GM12878 (cell line): ENCODE measurements at regions not wholly inside any gene's neighbourhood (a gene's known extent, or its start where the extent isn't known, plus 50 kb on each side); places are given as distances from the start of the nearest gene placed in this dataset.

Source experiments
- ATAC-seq: fragments of 200-7000 bp; cut with Tn5 transposase; 3 replicates; pipeline ENCODE4 v1.9.1; 2020; ENCODE audit warnings: mild to moderate bottlenecking, moderate library complexity
- BruUV-seq: library from RNA; stranded (reverse); fragments of 400-500 nt; replicated peaks from 2 replicates; lab custom pipeline; 2021; lab: Mats Ljungman, UMichigan
- CTCF ChIA-PET: fragments of 300-600 bp; sonication (Branson Sonifier 250); formaldehyde crosslinking; extraction: SDS; loops from one replicate; lab custom pipeline; 2021; ENCODE audit warnings: inconsistent platforms; lab: Yijun Ruan, JAX
- POLR2A ChIA-PET: fragments of 350-600 bp; formaldehyde crosslinking; extraction: SDS; loops from one replicate; lab custom pipeline; 2021; ENCODE audit warnings: inconsistent platforms; lab: Charles Lee
- RAD21 ChIA-PET: fragments of 300-600 bp; sonication (Branson Sonifier 250); formaldehyde crosslinking; loops from one replicate; lab custom pipeline; 2023; ENCODE audit warnings: antibody characterized with exemption; ENCODE audit not compliant: unreplicated experiment; lab: Charles Lee
- SMC1A ChIA-PET: fragments of 300-600 bp; sonication (Branson Sonifier 250); formaldehyde crosslinking; loops from one replicate; lab custom pipeline; 2023; ENCODE audit not compliant: unreplicated experiment, uncharacterized antibody; lab: Charles Lee
- DNase-seq: peaks from one replicate; pipeline ENCODE4 v3.0.0-alpha.2; 2011; ENCODE audit warnings: low read depth, low spot score
- FAIRE-seq: peaks from 3 replicates; lab custom pipeline; 2011; peaks lifted over from hg19 to GRCh38; lab: Jason Lieb, UNC
- H2AFZ ChIP-seq: 2 replicates; pipeline ENCODE4 v1.6.0; 2011; ENCODE audit warnings: low read depth, low read length, control low read depth; ENCODE audit not compliant: control insufficient read depth
- H3K27ac ChIP-seq: 2 replicates; pipeline ENCODE4 v1.5.1; 2011; ENCODE audit warnings: control low read depth; ENCODE audit not compliant: control insufficient read depth, insufficient read depth
- H3K27me3 ChIP-seq, 2 experiments: replicated peaks in 1 of 2; 2 replicates each; pipeline versions ENCODE4 v1.6.0 to v1.6.1; 2011; ENCODE audit warnings: low read length in 1 of 2; ENCODE audit not compliant: control insufficient read depth in 2 of 2, insufficient read depth in 2 of 2
- H3K36me3 ChIP-seq, 2 experiments: 2 replicates each; pipeline ENCODE4 v1.5.1; 2011; ENCODE audit warnings: low read length in 1 of 2; ENCODE audit not compliant: control insufficient read depth in 2 of 2, insufficient read depth in 2 of 2
- H3K4me1 ChIP-seq: 2 replicates; pipeline ENCODE4 v1.6.1; 2011; ENCODE audit warnings: mild to moderate bottlenecking, low read length, moderate library complexity, mixed read lengths; ENCODE audit not compliant: control insufficient read depth, insufficient read depth
- H3K4me2 ChIP-seq: 2 replicates; pipeline ENCODE4 v1.6.0; 2011; ENCODE audit warnings: control low read depth; ENCODE audit not compliant: control insufficient read depth, insufficient read depth
- H3K4me3 ChIP-seq: fragments of 200-600 bp; sonication (generic); 2 replicates; pipeline ENCODE4 v1.5.1; 2016
- H3K79me2 ChIP-seq: 2 replicates; pipeline ENCODE4 v1.6.0; 2011; ENCODE audit warnings: low read length; ENCODE audit not compliant: control insufficient read depth, insufficient read depth
- H3K9ac ChIP-seq: 2 replicates; pipeline ENCODE4 v1.8.0; 2011; ENCODE audit warnings: low read length, control low read depth, mixed read lengths; ENCODE audit not compliant: control insufficient read depth, insufficient read depth
- H3K9me3 ChIP-seq: replicated peaks from 3 replicates; pipeline ENCODE4 v1.5.1; 2011; ENCODE audit warnings: mild to moderate bottlenecking, low read length; ENCODE audit not compliant: control insufficient read depth, insufficient read depth
- H4K20me1 ChIP-seq: 2 replicates; pipeline ENCODE4 v1.6.0; 2011; ENCODE audit not compliant: control insufficient read depth, insufficient read depth
- CEBPZ ChIP-seq: fragments of 150-350 bp; IDR thresholded peaks from 2 replicates; pipeline ENCODE4 v1.6.1; 2016; ENCODE audit warnings: low read depth, low read length
- ETV6 ChIP-seq, 2 experiments: fragments of 450-650 bp in 1 of 2; IDR thresholded peaks in 1 of 2; conservative IDR thresholded peaks in 1 of 2; 2 replicates each; pipeline ENCODE4 v1.6.1; 2014; ENCODE audit warnings: antibody characterized with exemption in 1 of 2, borderline replicate concordance in 1 of 2, low read depth in 1 of 2, mild to moderate bottlenecking in 1 of 2, moderate library complexity in 1 of 2
- FOXK2 ChIP-seq: fragments of 450-650 bp; IDR thresholded peaks from 2 replicates; pipeline ENCODE4 v1.6.1; 2017; ENCODE audit warnings: mild to moderate bottlenecking, moderate library complexity
- IRF5 ChIP-seq: fragments of 450-650 bp; IDR thresholded peaks from 2 replicates; pipeline ENCODE4 v1.6.1; 2017; ENCODE audit warnings: borderline replicate concordance
- MTA3 ChIP-seq: IDR thresholded peaks from 2 replicates; pipeline ENCODE4 v1.6.1; 2012; ENCODE audit warnings: low read length, inconsistent platforms, borderline replicate concordance
- NR2C1 ChIP-seq: fragments of 450-650 bp; IDR thresholded peaks from 2 replicates; pipeline ENCODE4 v1.6.1; 2017; ENCODE audit warnings: antibody characterized with exemption, mild to moderate bottlenecking, moderate library complexity
- RBBP5 ChIP-seq: fragments of 200-600 bp; sonication (generic); conservative IDR thresholded peaks from 2 replicates; pipeline ENCODE4 v1.6.1; 2016
- REST ChIP-seq: IDR thresholded peaks from 2 replicates; pipeline ENCODE4 v1.6.1; 2012; ENCODE audit warnings: mild to moderate bottlenecking, low read depth, low read length
- SPI1 ChIP-seq: IDR thresholded peaks from 2 replicates; pipeline ENCODE4 v1.6.1; 2011; ENCODE audit warnings: low read depth, mild to moderate bottlenecking, low read length, moderate library complexity, borderline replicate concordance; ENCODE audit not compliant: insufficient read depth
- SRF ChIP-seq, 2 experiments: IDR thresholded peaks; 2 replicates each; pipeline ENCODE4 v1.6.1; 2011; ENCODE audit warnings: low read depth in 2 of 2, low read length in 2 of 2, mild to moderate bottlenecking in 1 of 2, moderate library complexity in 1 of 2
- WRNIP1 ChIP-seq: IDR thresholded peaks from 2 replicates; pipeline ENCODE4 v1.6.1; 2011; ENCODE audit warnings: low read depth, low read length, improper control_type of control experiment, borderline replicate concordance
- ZBED1 ChIP-seq: IDR thresholded peaks from 2 replicates; pipeline ENCODE4 v1.6.1; 2016; ENCODE audit warnings: borderline replicate concordance
- ZZZ3 ChIP-seq: IDR thresholded peaks from 2 replicates; pipeline ENCODE4 v1.6.1; 2011; ENCODE audit warnings: low read depth; ENCODE audit not compliant: control insufficient read depth, insufficient read length
- WGBS: methylation state at CpG from one replicate; pipeline ENCODE4 v1.1.6; 2016; ENCODE audit warnings: low lambda C conversion rate; ENCODE audit not compliant: insufficient replicate concordance, insufficient coverage; ENCODE audit errors: missing lambda C conversion rate; 5-methylcytosine and 5-hydroxymethylcytosine counted together
- in situ Hi-C: fragments of 300-500 bp; cut with MboI; formaldehyde crosslinking; loops from 9 replicates; pipeline ENCODE4 v1.14.3; 2018; ENCODE audit warnings: mixed read lengths
- intact Hi-C: fragments of 100-400 bp; cut with micrococcal nuclease; formaldehyde crosslinking; loops from one replicate; pipeline ENCODE4 v1.14.2; 2022; ENCODE audit not compliant: unreplicated experiment

GRCh38 chr4:75169020-75169419 is 236.1 kb downstream of the PARM1 start:
- DNase-seq (no peak), ATAC-seq (no peak), FAIRE-seq (no peak)
- Histone ChIP-seq H3K27ac (no peak overlapping the region), H2AFZ (no peak overlapping the region), H3K9ac (no peak overlapping the region), H3K4me1 (no peaks in the 10 kb centered on the region), H3K4me3 (no peak overlapping the region), H3K27me3 (no peaks in the 10 kb centered on the region), H3K79me2 (no peaks in the 10 kb centered on the region), H4K20me1 (no peaks in the 10 kb centered on the region), H3K36me3 (no peaks in the 10 kb centered on the region), H3K9me3 (no peaks in the 10 kb centered on the region), H3K4me2 (no peak overlapping the region)
- SMC1A ChIA-PET: interaction anchor here (0.7 kb wide), 1 partner anchor 86 kb away, joined by 4 read pairs; no protein-coding TSS in a partner anchor
- POLR2A ChIA-PET: no interaction called here
- CTCF ChIA-PET: no interaction called here
- in situ Hi-C loops (no loop called here), intact Hi-C loops (no loop called here)
- no TSS peak for BruUV-seq
- RAD21 ChIA-PET: no interaction called here
- WGBS: 33% methylated on average over 2 of the region's 2 CpGs
- TF ChIP-seq ETV6 (conservative IDR thresholded peaks at IDR 0.05 in 1 of 2, IDR thresholded peaks at IDR 0.05 in 1 of 2; ENCODE audit: borderline replicate concordance in 1 of 2, low read depth in 1 of 2): no peak
- no peak for TF ChIP-seq SPI1
- no peak for TF ChIP-seq RBBP5
- TF ChIP-seq IRF5: no peak
- no peak for TF ChIP-seq ZZZ3
- no peak for TF ChIP-seq WRNIP1
- no peak for TF ChIP-seq NR2C1
- no peak for TF ChIP-seq REST
- TF ChIP-seq FOXK2: no peak
- no peak for TF ChIP-seq MTA3
- no peak for TF ChIP-seq CEBPZ
- no peak for TF ChIP-seq ZBED1
- no peak for TF ChIP-seq SRF (IDR thresholded peaks at IDR 0.05; ENCODE audit: low read depth in 2 of 2, low read length in 2 of 2)
